DMS53 (cell line): ENCODE measurements at regions not wholly inside any gene's neighbourhood (a gene's known extent, or its start where the extent isn't known, plus 50 kb on each side); places are given as distances from the start of the nearest gene placed in this dataset.
"Not testable (repeated sequence)": the region's sequence is repeated elsewhere in the genome, so short reads cannot be mapped to it uniquely, and the experiment has no call there.

Experiments used
- DNase-seq: peaks from one replicate; lab custom pipeline; 2025; lab: John Stamatoyannopoulos, UW

GRCh38 chr2:66031236-66031635, 403.7 kb upstream of the MEIS1 start:
- no peak for DNase-seq

- DNase-seq: peak; percentile 55
These were observed 404.4 kb upstream of the MEIS1 start for GRCh38 chr2:66030553-66030952.

- DNase-seq: peak; percentile 76
These were observed 410.5 kb upstream of the MEIS1 start for GRCh38 chr2:66024391-66024790.

- no peak for DNase-seq
These were observed 413.6 kb upstream of the MEIS1 start for GRCh38 chr2:66021296-66021695.

GRCh38 chr2:66017763-66018162, 417.2 kb upstream of the MEIS1 start:
- peak; percentile 24 for DNase-seq

- no peak for DNase-seq
These were observed 420.5 kb upstream of the MEIS1 start for GRCh38 chr2:66014450-66014849.

GRCh38 chr2:66013456-66013855, 421.5 kb upstream of the MEIS1 start:
- DNase-seq: peak; percentile 46

GRCh38 chr2:66003931-66004330, 431.0 kb upstream of the MEIS1 start:
- DNase-seq: no peak

GRCh38 chr2:66001538-66001937, 433.4 kb upstream of the MEIS1 start:
- no peak for DNase-seq

GRCh38 chr2:66000901-66001300, 434.0 kb upstream of the MEIS1 start:
- DNase-seq: no peak

- no peak for DNase-seq
These were observed 435.1 kb upstream of the MEIS1 start for GRCh38 chr2:65999796-66000195.

- DNase-seq: peak; percentile 29
These were observed 435.8 kb upstream of the MEIS1 start for GRCh38 chr2:65999103-65999502.

- DNase-seq: no peak
These were observed 437.0 kb upstream of the MEIS1 start for GRCh38 chr2:65997961-65998360.

- DNase-seq: no peak
These were observed 442.7 kb upstream of the MEIS1 start for GRCh38 chr2:65992198-65992554.

GRCh38 chr2:65991381-65992197, 443.3 kb upstream of the MEIS1 start:
- DNase-seq: peak; percentile 80

GRCh38 chr2:65985986-65986385, 448.9 kb upstream of the MEIS1 start:
- DNase-seq: no peak

- no peak for DNase-seq
These were observed 454.4 kb upstream of the MEIS1 start for GRCh38 chr2:65980531-65980930.

- no peak for DNase-seq
These were observed 455.5 kb upstream of the MEIS1 start for GRCh38 chr2:65979446-65979845.

- peak; percentile 21 for DNase-seq
These were observed 460.7 kb upstream of the MEIS1 start for GRCh38 chr2:65974067-65974723.

- no peak for DNase-seq
These were observed 465.8 kb upstream of the MEIS1 start for GRCh38 chr2:65969161-65969560.

- DNase-seq: not testable (repeated sequence)
These were observed 471.6 kb upstream of the MEIS1 start for GRCh38 chr2:65963303-65963702.

- DNase-seq: no peak
These were observed 474.0 kb upstream of the MEIS1 start for GRCh38 chr2:65960953-65961352.

- no peak for DNase-seq
These were observed 477.0 kb upstream of the MEIS1 start for GRCh38 chr2:65957886-65958285.

- DNase-seq: no peak
These were observed 477.5 kb upstream of the MEIS1 start for GRCh38 chr2:65957454-65957853.
